A172 (cell line): ENCODE measurements at regions not wholly inside any gene's neighbourhood (a gene's known extent, or its start where the extent isn't known, plus 50 kb on each side); places are given as distances from the start of the nearest gene placed in this dataset.
"Not testable (repeated sequence)": the region's sequence is repeated elsewhere in the genome, so short reads cannot be mapped to it uniquely, and the experiment has no call there.

Experiments used
- DNase-seq: peaks from one replicate; pipeline ENCODE4 v3.0.0-alpha.2; 2015; ENCODE audit warnings: low spot score

DNA sequence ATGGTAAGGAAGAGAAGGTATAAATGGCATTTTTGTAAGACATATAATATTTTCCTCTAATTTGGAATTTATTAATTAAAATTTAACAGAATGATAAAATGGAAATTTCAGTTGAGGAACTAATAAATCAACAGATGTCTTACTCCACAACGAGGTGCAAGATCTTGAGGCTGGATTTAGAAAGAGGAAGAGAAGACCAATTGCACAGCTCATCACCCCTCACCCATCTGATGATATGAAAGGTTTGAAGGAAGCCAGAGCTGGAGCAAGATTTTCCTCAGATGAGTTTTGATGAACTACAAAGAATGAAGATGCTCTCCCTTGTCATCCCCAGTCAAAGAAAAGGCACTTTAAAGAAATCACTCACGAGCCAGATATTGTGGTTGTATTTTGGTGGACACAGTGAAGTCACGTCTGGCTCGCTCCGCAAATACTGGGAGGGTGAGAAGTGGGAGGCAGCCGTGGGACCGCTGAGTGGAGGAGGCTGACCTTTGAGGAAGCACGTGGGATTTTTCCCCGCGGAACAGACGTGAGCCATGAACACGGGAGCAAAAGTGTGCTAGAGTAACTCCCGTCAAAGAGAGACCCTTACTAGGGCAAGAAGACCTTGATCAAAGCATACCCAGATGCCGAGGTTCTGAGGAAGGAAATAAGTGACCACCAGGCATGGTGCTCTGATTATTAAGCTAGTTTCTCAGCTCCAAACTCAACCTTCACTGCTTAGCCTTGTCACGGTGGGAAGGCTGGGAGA, 511.4 kb downstream of the RNF144A start:
- DNase-seq = no peak

DNA sequence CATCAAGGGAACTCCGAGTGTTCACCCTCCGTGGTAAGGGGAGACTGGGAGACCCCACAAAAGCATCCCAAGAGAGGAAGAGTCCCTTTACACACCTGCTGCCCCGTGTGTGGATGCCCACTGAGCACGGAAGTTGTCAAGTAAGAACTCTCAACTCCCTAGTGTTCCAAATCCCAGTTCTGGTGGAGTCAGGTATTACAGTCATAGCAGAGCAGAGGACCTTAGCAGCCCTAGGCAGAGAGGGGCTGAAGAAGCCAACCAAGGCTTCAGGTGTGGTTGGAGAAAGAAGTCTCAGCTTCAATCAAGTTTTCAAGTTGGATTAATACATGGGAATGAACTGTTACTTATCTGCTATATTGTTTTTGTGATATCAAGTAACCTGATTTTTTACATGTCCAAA, 512.5 kb downstream of the RNF144A start:
- no peak for DNase-seq

DNA sequence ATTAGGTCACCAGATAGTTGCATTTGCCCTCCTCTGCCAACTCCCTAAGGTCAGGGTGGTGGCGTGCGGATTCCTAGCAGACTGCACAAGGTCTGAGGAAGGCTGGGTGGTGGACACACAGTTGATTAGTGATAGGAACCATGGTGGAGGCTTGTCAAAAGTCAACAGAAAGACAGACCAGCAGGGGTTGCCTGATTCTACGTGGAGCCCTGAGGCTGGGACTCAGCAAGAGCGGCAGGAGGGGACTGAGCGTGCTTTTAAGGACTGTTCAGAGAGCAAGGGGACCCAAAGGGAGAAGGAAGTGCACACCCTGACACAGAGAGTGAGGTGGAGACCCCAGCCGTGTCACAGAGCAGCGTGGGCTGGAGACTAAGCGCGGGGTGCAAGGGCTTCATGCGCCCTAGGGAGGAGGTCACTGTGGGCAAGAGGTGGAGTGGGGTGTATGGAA, 513.2 kb downstream of the RNF144A start:
- DNase-seq = no peak

DNA sequence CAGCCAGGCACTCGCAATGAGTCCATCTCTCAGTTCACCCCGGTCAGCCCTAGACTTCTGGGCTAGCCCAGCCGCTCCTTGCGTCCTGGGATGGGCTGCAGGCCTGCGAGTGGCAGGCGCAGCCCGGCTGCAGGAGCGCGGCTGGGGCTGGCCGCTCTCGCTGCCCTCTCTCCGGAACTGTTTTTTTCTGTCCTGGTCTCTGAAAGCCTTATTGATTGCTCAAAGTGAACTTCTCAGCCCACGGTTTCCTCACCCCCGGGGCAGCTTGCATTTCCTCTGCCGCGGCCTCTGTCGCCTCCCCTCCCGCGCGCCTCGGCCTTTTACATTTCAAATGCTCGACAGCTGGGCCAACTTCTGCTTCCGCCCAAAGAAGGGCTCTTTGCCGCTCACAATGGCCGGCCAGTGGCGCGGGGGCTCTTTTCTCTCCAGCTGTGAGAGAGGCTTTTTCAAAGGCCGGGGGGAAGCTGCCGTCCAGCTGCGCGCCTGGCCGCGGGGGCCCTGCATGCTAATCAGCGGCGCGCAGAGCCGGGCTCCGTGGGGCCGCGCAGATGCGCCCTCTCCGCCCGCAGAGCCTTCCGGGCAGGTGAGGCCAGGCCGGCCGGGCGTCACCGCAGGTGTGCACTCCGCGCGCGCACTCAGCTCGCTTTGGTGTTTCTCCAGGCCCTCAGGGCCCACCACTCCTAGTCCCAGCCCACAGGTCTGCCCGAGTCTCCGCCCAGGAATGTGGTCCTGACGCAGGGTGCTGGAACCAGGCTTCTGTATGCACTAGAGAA, 513.8 kb downstream of the RNF144A start:
- no peak for DNase-seq

DNA sequence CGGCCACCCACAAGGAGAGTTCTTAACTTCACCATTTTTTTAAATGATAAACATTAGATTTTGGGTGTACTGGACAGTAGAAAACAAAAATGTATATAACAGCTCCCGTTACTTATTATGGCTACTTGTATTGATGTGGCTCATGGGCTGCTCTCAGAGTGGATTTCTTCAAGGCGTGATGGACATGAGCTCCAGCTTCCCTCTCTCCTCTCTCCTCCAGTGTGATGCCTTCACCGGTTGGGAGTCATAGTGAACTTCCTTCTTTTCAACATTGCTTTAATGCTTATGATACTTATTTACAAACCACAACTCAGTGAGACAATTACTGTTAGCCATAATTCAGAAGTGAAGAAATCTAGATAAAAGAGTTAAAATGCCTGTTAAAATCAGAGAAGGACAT, 515.2 kb downstream of the RNF144A start:
- no peak for DNase-seq

DNA sequence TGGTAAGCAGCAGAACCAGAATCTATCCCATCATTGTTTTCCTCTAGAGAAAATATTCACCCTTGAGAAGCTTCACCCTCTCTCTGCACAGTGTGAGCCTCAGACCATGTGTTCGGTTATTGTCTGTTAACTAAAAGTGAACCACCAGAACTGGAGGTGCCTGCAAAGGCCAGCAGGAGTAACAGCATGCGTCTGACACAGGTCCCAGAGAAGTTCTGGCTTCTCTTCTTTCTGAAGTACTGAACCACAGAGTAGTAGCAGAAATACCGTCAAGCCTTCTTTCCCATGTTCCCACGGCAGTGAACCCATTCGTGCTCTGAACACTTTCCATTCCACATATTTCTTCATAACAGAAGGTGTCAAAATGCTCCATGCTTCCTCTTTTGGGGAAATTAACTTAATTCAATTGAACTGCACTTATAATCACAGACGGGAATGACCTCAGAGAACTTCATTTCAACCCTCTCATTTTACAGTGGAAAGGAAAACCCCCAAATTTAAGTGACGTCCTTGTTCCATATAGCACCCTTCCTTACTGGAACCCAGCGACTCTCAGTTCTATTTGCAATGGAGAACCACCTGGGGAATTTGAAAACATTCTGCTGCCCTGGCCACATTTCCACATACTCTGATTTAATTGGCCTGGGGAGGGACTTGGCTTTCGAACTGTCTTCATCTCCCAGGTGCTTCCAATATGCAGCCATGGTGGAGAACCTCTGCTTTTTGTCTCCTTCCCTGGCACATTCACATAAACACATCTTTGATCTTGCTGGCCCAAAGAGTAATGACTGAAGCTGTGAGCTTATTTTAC, 519.1 kb downstream of the RNF144A start:
- no peak for DNase-seq

DNA sequence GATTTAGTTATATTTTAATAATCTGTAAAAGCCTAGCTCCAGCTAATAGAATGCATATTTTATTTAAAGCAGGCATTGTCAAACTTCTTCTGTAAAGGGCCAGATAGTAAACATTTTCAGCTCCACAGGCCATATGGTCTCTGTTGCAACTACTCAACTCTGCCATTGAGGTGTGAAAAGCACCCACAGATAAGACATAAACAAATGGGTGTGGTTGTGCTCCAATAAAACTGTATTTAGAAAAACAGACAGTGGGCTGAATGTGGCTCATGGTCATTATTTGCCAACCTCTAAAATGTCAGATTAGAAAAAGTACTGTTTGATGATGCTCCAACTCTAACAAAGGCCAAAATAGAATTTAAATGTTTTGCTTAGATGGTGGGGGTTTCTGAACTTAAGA, 519.9 kb downstream of the RNF144A start:
- no peak for DNase-seq

DNA sequence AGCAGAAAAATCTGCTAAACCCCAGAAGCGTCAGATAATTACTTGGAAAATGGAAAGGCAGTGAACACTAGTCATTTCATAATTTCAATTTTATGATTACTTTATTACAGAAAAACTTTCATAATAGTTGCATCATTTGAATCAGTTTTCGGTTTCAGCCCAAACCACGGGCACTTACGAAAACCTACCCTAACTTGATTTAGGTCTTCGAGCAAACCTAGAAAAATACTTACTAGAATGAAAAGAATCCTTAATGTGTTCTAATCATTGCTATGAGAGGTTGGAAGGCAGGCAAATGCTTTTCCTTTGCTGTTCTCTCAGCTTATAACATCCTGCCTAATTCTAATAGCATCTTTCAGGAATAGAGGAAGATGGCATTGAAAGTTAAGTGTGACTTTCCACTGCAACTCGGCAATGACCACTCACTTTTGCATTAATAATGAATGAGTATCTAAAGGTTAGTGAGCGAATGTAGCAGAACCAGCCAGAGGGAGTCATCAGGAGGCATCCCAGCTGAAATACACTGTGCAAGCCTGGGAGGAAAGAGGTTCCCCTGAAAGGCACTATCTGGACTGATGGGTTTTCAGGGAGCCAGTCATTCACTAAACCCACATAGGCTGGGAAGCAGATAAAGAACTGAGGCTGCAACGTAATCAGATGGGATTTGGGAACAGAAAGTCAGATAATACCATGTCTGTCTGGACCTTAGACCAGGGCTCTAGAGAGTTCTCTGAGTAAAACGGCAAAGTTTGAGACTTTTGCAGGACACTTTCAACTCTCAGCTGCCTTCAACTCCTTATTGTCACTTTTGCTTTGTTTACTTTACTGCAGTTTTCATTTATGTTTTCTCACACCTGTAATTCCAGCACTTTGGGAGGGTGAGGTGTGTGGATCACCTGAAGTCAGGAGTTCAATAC, 520.8 kb downstream of the RNF144A start:
- no peak for DNase-seq

DNA sequence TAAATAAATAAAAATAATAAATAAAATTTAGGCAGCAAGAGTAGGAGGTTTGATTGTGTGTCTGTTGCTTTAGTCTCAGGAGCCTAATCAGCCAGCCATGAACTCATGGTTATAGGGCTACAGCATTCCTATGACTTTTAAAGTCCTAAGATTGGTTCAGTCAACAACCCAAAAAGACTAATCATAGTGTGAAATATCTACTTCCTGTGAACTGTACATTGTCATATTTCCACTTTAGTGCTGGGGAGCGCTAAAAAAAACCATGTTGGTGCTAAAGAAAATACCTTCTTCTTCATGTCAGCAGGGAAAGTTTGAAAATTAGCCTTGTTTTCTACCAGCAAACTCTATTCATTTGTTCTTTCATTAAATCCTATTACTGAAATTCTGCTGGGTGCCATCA, 521.6 kb downstream of the RNF144A start:
- DNase-seq = no peak

DNA sequence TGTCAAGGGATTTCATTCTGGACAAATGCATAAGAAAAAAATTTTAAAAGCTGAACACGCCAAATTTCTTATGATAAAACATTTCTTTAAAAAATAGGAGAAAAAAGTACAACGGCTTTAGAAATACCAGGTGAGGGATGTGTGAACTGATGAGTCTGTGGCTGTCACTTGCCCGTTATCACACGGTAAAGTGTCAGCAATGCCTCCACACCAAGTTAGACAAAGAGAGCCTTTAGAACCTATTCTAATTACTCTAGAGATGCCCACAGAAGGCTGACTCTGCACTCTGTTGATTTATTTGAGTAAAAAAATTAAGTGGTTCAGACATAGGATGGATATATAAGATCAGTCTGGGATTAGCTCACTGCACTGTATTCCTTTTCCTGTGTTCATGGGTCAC, 523.8 kb downstream of the RNF144A start:
- no peak for DNase-seq

DNA sequence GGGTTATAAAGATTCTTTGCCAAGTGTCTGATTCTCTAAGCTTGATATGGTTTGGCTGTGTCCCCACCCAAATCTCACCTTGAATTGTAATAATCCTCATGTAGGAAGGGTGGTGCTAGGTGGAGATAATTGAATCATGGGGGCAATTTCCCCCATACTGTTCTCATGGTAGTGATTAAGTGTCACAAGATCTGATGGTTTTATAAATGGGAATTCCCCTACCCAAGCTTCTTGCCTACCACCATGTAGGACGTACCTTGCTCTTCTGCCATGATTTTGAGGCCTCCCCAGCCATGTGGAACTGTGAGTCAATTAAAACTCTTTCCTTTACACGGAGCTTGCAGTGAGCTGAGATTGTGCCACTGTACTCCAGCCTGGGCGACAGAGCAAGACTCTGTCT, 524.6 kb downstream of the RNF144A start:
- DNase-seq = not testable (repeated sequence)

DNA sequence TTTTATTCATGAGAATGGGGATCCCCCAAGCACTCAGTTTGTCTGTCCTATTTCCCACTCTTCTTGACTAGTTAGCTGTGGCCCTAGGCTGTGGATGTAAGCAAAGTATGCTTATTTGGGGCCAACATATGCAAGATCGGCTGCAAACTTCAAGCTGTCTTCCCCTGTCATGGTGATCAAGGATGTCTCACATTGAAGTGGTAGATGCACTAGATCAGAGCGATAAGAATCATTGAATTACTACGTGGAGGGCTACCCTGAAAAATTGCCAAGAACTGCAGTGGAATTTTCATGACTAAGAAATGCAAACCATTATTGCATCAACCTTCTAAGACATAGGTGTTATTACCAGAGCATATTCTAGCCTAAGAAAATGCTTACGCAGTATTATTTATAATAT, 527.4 kb downstream of the RNF144A start:
- no peak for DNase-seq

DNA sequence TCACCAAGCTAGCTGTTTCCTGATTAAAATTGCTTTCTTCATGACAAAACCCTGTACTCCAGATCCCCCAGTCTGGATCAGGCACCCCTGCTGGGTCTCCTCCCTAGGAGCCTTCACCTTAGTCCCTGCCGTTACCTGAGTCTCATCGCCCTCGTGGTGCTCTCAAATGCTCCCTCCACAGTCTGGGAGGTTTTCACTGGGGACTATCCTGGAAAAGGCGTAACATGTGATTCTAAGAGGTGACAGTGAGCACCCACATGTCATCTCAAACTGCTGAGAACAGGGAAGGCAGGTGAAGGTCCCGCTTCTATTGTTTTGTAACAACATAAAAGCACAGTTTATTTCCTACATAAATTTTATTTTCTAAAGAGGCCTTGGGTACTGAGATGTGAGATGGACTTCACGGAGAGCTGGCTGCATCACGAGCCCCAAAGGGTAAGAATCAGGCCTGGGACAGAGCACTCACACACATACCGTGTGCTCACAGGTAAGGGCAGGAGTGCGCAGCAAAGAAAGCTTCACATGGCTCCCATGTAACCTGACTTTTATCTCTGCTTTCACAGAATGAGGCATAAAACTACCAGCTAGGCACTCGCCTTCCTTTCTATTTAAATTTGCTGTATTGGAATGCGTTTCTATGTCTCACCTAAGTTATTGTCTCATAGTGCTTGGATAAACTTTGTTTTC, 531.5 kb downstream of the RNF144A start:
- no peak for DNase-seq

DNA sequence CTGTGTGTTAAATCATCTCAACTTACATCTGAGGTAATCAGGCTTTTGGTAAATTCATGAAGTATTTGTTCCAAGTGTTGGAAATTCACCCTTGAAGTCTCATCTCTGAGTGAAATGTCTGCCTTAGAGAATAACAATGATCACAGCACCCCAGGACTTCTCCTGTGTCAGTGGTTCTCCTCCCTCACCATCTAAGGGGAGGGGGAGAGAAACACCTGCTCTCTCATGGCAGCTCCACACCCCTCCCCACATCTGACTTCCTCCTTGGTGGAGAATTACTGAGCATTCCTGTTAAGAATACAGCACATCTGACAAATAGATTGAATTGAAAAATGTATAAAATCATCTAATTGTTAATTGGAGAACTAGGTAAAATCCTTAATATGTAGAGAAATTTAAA, 532.1 kb downstream of the RNF144A start:
- DNase-seq = no peak

DNA sequence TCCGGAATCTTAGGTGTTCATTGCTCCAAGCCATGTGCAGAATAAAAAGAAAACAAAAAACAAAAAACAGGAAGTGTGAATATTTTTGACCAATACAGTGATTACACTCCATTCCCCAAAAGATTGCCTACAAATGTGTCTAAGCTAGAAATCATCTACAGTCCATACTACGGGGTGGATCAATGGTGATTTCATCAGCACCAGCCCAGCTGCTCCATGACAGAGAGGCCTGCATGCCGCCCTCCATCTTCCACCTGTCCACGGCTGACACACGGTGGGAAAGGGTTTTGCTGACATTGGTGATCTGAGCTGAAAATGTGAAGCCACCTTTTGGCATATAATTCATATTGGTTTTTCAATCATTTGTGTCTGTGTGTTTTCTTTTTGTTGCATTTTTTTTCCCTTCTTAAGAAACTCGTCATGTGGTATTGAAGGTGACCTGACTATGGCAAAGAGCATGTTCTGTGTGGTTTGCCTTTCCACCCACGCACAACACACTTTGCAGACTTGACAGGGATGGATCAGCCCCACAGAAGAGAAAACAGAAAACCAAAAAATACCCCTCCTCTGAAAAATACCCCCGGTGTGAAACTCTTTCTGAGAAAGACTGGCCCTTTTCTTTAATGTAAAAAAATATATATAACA, 533.1 kb downstream of the RNF144A start:
- DNase-seq = no peak

DNA sequence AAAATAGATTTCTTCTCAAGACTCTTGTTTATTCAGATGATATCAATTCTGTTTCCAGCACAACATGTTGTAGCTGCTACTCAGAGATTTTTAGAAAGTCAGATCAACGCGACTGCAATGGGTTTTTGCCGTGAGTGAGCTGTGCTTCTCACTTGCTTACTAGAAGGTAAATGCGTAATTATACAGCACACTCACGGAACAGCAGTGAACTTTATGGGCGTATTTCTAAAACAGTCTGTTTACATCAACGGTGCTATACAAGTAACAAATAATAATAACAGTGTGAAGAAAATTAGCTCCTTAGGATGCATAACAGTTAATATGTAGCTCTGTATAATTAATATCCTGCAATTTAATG, 533.6 kb downstream of the RNF144A start:
- no peak for DNase-seq

DNA sequence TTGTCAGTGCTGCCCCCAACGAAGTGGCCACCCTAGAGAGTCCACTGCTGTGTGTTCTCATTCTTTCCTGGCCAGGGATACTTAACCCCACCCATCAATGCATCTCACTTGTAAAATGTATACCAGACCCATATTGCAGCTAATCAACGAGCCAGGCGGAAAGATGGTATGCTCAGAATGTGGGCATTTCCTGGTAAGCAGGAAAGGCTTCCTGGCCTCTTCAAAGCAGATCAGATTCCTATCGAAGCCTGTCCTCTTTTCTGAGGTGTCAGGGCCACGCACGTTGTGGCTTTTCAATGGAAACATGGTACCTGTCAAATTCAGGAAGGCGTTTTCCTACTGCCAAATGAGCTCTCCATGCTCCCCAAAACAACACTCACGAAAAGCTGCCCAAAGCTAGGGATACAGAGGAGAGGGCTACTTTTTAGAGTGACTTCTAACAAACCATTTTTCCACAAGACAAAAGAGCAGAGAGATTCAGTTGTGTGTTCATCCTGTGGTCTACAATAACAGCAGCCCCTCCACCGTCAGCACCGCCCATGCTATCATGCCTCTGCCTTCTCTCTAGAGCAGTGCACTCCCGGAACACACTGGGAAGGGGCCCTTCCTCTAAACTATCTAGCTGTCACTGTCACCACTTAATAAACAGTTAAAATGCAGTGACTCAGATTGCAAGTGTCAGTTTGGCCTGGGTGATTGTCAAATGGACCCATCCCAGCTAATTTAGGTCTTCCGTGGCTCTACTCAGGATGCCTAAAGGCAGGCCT, 535.1 kb downstream of the RNF144A start:
- DNase-seq = no peak

DNA sequence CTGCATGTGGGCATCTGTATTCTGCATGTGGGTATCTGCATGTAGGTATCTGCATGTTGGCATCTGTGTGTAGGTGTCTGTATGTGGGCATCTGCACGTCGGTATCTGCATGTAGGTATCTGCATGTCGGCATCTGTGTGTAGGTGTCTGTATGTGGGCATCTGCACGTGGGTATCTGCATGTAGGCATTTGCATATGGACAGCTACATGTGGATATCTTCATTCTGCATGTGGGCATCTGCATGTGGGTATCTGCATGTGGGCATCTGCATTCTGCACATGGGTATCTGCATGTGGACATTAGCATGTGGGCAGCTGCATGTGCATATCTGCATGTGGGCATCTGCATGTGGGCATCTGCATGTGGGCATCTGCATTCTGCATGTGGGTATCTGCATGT, 537.4 kb downstream of the RNF144A start:
- no peak for DNase-seq

DNA sequence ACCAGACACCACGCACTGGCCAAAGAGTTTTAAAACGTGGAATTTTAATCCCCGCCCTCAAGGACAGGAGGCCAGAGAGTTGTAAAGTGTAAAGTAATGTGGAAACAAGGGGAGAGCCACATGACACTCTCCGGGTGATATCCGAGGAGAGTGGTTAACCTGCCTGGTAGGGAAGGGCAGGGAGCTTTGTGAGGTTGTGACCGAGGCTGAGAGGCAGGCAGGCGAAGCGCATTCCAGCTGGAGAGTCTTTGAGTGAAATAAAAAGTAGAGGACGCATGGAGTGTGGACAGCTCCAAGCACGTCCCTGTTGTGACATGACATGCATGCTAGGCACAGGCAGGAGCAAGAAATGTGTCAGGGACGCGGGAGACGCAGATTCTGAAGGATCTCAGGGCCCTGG, 539.5 kb downstream of the RNF144A start:
- DNase-seq = no peak

DNA sequence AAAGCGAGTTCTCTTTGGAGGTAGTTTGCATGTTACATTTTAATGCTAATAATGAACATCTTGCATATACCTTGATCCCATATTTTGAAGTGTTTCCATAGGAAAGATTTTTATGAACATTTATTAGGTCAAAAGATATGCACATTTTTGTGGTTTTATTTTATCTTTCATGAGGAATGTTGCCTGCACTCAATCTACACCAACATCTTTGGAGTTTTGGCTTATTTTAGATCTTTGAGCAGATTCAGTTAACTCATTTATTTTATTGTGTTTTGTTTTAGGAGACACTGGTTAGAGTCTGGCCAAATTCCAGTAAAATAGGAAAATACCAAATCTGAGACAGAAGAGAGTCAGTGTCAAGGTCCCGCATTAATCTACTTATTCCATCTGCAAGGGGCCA, 540.9 kb downstream of the RNF144A start:
- DNase-seq = no peak
